Mucosa of gallbladder (tissue), 1 donor: ENCODE measurements at regions not wholly inside any gene's neighbourhood (a gene's known extent, or its start where the extent isn't known, plus 50 kb on each side); places are given as distances from the start of the nearest gene placed in this dataset.

ENCODE experiments used
- DNase-seq: peaks from one replicate; pipeline ENCODE4 v3.0.0-alpha.2; 2020; ENCODE audit warnings: low spot score
- donor health status: DM: no; HTN: no; CAD: no.

GRCh38 chr10:118835682-118836326 lies 81.0 kb upstream of the CACUL1 start:
- peak; percentile 74 for DNase-seq

DNA sequence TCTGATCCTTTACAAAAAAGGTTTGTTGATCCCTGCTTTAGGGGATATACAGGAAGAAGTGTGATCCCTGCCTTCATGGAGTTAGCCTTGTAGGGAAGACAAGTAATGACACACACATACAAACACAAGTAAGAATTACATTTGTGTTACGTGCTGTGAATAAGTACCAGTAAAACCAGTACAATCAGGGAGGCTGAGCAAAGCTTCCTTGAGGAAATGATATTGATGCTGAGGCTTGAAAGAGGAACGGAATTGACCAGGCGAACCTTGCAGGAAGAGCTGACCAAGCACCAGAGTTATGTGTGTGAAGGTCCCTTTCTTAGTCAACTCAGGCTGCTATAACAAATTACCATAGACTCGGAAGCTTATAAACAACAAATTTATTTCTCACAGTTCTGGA lies 83.6 kb upstream of the CACUL1 start:
- DNase-seq: no peak

DNA sequence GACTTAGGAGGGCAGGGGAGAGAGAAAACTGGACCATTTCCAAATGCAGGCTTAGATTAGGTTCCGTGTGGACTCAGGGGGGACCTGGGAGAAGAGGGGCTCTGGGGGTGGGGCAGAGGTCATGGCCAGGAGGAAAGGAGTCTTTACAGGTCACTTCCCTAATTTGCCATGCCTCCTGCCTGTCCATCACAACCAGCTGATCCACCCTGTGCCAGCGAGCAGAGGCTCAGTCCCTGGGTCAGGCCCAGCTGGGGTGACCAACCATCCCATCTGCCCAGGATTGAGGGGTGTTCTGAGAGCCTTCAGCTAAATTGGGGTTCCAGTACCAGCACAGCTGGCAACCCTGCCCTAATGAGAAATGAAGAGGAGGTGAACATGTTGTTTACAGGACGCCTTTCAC lies 84.6 kb upstream of the CACUL1 start:
- DNase-seq: no peak

- DNase-seq: no peak
Measured at GRCh38 chr10:118840071-118840775, 85.5 kb upstream of the CACUL1 start.

DNA sequence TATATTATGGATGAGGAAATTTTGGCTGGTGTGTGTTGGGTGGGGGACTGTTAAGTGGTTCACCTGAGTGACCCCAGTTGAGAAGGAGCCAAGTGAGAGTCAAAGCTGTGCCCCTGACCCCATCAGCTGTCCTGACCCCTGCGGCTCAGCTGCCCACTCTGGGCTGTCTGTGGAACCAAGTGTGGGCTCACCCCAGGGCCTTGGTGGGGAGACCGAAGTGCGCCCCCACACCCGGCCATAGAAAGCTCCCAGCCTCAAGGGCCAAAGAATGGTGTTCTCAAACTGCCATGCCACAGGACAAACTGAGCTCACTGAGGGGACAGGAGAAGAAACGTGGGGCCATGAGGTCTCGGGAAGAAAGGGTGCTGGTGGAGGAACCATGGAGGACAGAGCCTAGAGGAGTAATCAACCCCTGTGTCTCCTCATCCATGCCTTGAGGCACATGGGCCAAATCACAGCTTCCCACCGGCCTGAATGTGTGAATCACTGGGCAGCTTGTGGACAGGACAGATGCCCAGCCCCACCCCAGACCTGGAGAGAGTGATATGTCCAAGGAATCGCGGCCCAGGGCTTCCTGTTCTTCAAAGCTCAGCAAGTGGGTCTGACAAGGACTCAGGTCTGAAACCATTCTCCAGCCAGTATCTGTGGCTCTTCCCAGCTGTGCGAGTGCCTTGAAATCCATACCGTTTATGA lies 86.2 kb upstream of the CACUL1 start:
- no peak for DNase-seq

DNA sequence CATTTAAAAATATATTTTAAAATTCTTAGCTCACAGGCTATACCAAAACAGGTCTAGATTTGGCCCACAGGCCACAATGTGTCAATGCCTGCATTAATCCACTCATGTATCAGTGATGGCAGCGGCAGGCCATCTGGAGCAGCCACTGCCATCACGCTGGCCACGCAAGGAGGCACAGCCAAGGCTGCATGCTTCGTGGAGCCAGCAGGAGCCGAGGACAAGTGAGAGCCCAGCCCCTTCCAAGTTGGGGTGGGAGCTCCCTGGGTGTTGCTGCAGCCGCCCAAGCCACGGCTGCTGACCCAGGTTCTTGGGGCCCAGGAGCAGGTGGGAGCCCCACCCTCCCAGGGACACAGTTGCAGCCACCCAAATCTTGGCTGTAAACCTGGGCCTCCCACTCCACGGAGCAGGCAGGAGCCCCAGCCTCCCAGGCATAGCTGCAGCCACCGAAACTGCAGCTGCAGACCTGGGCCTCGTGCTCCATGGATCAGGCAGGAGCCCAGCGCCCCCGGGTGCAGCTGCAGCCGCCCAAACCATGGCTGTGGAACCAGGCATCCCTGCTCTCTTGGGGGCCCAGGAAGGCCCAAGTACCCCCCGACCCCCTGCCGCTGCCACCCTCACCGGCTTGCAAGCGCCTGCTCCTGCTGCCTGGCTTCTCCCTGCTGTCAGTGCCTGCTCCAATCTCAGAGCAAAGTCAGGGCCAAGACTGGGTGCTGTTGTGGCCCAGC lies 87.3 kb upstream of the CACUL1 start:
- no peak for DNase-seq

GRCh38 chr10:118842843-118843624 lies 88.3 kb upstream of the CACUL1 start:
- DNase-seq: no peak

DNA sequence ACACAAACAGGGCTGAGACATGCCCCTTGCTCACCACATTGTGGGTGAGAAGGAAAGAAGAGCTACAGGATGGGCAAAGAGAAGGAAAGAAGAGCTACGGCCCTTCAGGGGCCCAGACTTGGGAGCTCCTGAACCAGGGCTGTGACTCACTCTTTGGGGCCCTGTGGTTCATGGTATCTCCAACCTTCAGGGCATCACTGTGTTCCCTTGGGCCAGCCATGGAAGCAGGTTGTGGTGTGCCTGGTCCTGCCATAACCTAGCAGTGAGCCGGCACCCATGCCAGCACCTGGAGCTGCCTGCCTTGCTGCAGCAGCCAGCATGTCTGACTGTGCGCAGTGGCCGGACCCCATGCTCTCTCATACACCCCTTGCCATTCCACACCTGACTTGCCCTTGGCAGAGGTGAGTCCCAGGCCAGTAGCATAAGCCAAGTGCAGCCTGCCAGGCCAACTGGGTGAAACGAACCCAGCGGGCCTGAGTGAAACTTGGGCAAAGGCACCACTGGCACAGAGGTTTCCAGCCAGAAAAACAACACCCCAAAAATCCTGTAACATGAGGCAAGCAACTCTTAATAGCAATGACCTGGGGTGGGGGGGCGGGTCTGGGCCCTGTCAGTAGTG lies 89.0 kb upstream of the CACUL1 start:
- no peak for DNase-seq

GRCh38 chr10:118844731-118845521 lies 90.2 kb upstream of the CACUL1 start:
- no peak for DNase-seq

GRCh38 chr10:118845776-118846175 lies 91.0 kb upstream of the CACUL1 start:
- no peak for DNase-seq

GRCh38 chr10:118850418-118851061 lies 95.8 kb upstream of the CACUL1 start:
- DNase-seq: no peak

DNA sequence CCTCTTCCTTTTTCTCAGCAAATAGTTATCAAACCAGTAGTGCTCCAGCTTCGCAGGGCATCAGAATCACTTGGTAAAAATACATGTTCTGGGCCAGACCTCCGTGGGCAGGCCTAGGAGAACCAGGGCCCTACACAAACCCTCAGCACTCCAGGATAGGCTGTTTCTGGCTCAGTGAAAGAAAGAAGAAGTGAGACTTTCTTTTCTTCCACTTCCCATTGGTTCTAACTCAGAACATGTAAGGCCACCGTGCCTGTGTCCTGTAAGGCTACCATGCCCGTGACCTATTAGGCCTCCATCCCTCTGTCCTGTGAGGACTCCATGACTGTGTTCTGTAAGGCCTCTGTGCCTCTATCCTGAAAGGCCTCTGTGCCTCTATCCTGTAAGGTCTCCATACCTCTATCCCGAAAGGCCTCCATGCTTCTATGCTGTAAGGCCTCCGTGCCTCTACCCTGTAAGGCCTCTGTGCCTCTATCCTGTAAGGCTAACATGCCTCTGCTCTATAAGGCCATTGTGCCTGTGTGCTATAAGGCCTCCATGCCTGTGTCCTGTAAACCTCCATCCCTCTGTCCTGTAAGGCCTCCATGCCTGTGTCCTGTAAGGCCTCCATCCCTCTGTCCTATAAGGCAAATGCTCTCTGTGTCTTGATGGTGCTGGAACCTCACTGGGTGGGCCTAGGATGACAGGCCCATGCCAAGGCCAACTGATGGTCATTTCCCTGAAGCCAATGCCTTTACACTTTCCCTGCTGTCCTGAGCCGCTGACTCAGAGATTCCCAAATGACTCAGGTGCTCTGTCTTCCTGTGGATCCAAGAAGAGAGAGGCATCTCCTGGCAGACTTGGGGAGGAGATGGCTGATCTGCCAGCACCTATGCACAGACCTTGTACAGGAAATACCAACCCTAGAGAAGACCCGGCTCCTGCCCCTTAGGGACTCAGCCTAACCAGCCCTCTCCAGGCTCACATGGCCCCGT lies 96.6 kb upstream of the CACUL1 start:
- DNase-seq: no peak

DNA sequence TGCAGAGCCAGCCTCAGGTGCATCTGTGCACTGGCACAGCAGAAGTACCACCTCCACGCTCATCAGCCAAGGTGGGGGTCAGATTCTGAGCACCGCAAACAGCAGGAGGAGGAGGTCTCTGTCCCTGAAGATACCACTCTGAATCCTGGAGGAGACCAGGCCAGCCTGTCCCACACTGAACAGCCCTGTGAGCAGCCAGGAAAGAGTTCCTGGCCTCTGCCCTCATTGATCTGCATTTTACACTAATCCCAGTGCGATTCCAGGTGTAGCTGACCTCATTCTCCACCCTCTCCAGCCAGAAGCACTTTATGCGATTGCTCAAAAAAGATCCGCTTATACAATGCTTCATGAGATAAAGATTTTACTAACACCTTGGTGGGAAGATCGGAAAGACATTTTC lies 99.1 kb upstream of the CACUL1 start:
- DNase-seq: no peak

GRCh38 chr10:118856106-118856505 lies 101.3 kb upstream of the CACUL1 start:
- no peak for DNase-seq

DNA sequence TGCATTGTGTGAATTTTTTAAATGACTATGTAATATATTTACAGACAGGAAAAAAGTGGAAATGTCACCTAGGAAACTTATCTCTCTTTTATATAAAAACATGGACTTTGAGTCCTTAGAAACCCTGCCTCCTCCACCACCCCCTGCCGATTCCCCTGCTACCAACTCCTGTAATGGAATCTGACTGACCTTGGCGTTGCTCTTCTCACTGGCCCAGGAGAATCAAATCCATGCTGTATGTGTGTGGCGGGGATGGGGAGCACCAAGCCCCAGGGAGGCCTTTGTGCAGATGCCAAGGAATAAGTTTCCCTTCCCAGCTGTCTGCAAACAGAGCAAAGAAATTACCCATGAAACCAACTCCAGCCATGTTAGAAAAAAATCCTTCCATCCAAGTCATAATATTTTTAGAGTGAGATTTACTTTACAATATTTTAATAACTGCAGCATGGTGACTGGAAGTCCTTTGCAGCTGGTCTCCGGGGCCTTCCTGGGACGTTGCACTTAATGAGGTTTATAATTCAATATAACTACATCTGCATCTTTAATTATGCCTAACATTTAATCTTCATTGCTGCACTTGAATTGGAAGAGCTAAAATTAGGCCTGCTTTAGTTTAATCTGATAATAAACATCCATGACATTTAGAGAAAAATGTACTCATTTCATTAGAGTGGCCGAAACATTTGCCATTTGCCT lies 111.4 kb upstream of the CACUL1 start:
- no peak for DNase-seq

GRCh38 chr10:118867768-118868167 lies 113.0 kb upstream of the CACUL1 start:
- DNase-seq: no peak

- no peak for DNase-seq
Measured at GRCh38 chr10:118868589-118868988, 113.8 kb upstream of the CACUL1 start.
